ENCODE measurements at regions not wholly inside any gene's neighbourhood (a gene's known extent, or its start where the extent isn't known, plus 50 kb on each side); places are given as distances from the start of the nearest gene placed in this dataset. TPM values are rescaled to one million over a fixed set of nuclear protein-coding genes. Genes with fewer than 3 reads are reported as not detected.

DNA sequence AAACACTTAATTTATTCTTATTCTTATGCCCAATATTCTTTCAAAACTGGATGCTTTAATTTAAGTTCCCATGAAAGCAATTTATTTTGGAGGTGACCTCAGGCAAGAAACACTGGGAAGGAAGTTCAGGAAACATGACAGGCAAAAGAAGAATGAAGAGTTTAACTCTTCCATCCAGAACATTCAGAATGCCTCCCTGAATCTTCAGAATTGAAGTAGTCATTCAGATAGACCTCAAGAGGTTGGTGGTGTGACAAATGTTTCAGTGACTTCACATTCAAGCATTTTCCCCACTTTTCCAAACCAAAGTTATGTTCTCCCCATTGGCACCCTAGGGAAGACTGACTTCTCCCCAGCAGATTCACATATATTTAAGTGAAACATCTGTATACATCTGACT, 110.5 kb downstream of the HAO1 start:
- no peak for TF ChIP-seq POLR2A (IDR thresholded peaks at IDR 0.05)
- no peak for TF ChIP-seq CTCF (IDR thresholded peaks at IDR 0.05)
- TF ChIP-seq EP300 (IDR thresholded peaks at IDR 0.05): no peak
- Histone ChIP-seq H3K27ac (no peak overlapping the region), H3K4me3 (no peak overlapping the region), H3K4me1 (no peaks in the 10 kb centered on the region), H3K27me3 (no peaks in the 10 kb centered on the region), H3K9me3 (no peaks in the 10 kb centered on the region), H3K36me3 (no peaks in the 10 kb centered on the region)
- no peak for DNase-seq (ENCODE audit: low spot score in 2 of 2)

Small RNA genes lying in the stretch of these regions (small RNA-seq; reads per million reads assigned to genes)
- not detected for gene MIR8062
- gene RN7SL547P: not detected

All from tibial nerve (tissue), 4 donors.